Mesenchymal stem cell (in vitro differentiated cells and primary cell): ENCODE measurements at regions not wholly inside any gene's neighbourhood (a gene's known extent, or its start where the extent isn't known, plus 50 kb on each side); places are given as distances from the start of the nearest gene placed in this dataset.

ENCODE experiments used
- DNase-seq: peaks from one replicate; pipeline ENCODE4 v3.0.0-alpha.2; 2013
- H2AFZ ChIP-seq: one replicate; pipeline ENCODE4 v1.6.1; 2013; ENCODE audit warnings: low read depth, mild to moderate bottlenecking, control low read depth, inconsistent platforms, low read length, moderate library complexity
- H2AK5ac ChIP-seq: 2 replicates; pipeline ENCODE4 v1.6.1; 2013; ENCODE audit warnings: low read length, moderate library complexity, mild to moderate bottlenecking, inconsistent platforms; ENCODE audit not compliant: severe bottlenecking
- H2BK120ac ChIP-seq: one replicate; pipeline ENCODE4 v1.6.1; 2013; ENCODE audit warnings: low read depth, mild to moderate bottlenecking, inconsistent platforms, low read length, moderate library complexity
- H2BK12ac ChIP-seq, 2 experiments: one replicate each; pipeline ENCODE4 v1.6.1; 2013; ENCODE audit warnings: inconsistent platforms in 2 of 2, low read length in 2 of 2, mild to moderate bottlenecking in 2 of 2, moderate library complexity in 2 of 2, control low read depth in 1 of 2
- H2BK15ac ChIP-seq: one replicate; pipeline ENCODE4 v1.6.1; 2013; ENCODE audit warnings: mild to moderate bottlenecking, low read depth, inconsistent platforms; ENCODE audit not compliant: poor library complexity, severe bottlenecking
- H2BK5ac ChIP-seq: 2 replicates; pipeline ENCODE4 v1.6.1; 2013; ENCODE audit warnings: low read depth, mild to moderate bottlenecking, low read length, control low read depth, inconsistent platforms; ENCODE audit not compliant: poor library complexity, severe bottlenecking
- H3K14ac ChIP-seq, 2 experiments: one replicate each; pipeline ENCODE4 v1.6.1; 2013; ENCODE audit warnings: inconsistent platforms in 2 of 2, low read length in 2 of 2, control low read depth in 1 of 2, mild to moderate bottlenecking in 1 of 2, moderate library complexity in 1 of 2
- H3K18ac ChIP-seq, 2 experiments: one replicate each; pipeline ENCODE4 v1.6.1; 2013; ENCODE audit warnings: inconsistent platforms in 2 of 2, low read length in 2 of 2, control low read depth in 1 of 2, low read depth in 1 of 2, mild to moderate bottlenecking in 1 of 2
- H3K23ac ChIP-seq, 2 experiments: one replicate each; pipeline ENCODE4 v1.6.1; 2013; ENCODE audit warnings: inconsistent platforms in 2 of 2, low read length in 2 of 2, mild to moderate bottlenecking in 2 of 2, moderate library complexity in 2 of 2, control low read depth in 1 of 2
- H3K27ac ChIP-seq: 2 replicates; pipeline ENCODE4 v1.5.1; 2013; ENCODE audit warnings: mild to moderate bottlenecking, moderate library complexity, low read length, control low read depth, inconsistent platforms; ENCODE audit not compliant: poor library complexity, severe bottlenecking
- H3K27me3 ChIP-seq, 2 experiments: 2 replicates each; pipeline versions ENCODE4 v1.6.1 to v1.7.0; 2013; ENCODE audit warnings: low read length in 2 of 2, mild to moderate bottlenecking in 2 of 2, moderate library complexity in 2 of 2, control low read depth in 1 of 2, inconsistent platforms in 1 of 2; ENCODE audit not compliant: control insufficient read depth in 1 of 2, insufficient read depth in 1 of 2
- H3K36me3 ChIP-seq, 2 experiments: 2 replicates each; pipeline versions ENCODE4 v1.6.1 to v1.7.0; 2013; ENCODE audit warnings: low read length in 2 of 2, control low read depth in 1 of 2, inconsistent platforms in 1 of 2, low read depth in 1 of 2, mild to moderate bottlenecking in 1 of 2; ENCODE audit not compliant: insufficient read depth in 2 of 2, control insufficient read depth in 1 of 2
- H3K4ac ChIP-seq, 2 experiments: one replicate each; pipeline ENCODE4 v1.6.1; 2013; ENCODE audit warnings: inconsistent platforms in 2 of 2, low read length in 2 of 2, mild to moderate bottlenecking in 2 of 2, moderate library complexity in 2 of 2, control low read depth in 1 of 2, low read depth in 1 of 2
- H3K4me1 ChIP-seq: 2 replicates; pipeline ENCODE4 v1.6.1; 2013; ENCODE audit warnings: low read depth, low read length, control low read depth; ENCODE audit not compliant: control insufficient read depth, insufficient read depth
- H3K4me2 ChIP-seq: 2 replicates; pipeline ENCODE4 v1.6.1; 2013; ENCODE audit warnings: low read length, mild to moderate bottlenecking, inconsistent platforms; ENCODE audit not compliant: poor library complexity, severe bottlenecking
- H3K4me3 ChIP-seq, 2 experiments: 2 replicates each; pipeline versions ENCODE4 v1.5.1 to v1.7.0; 2013; ENCODE audit warnings: low read length in 2 of 2, mild to moderate bottlenecking in 2 of 2, control low read depth in 1 of 2, low read depth in 1 of 2; ENCODE audit not compliant: insufficient read depth in 1 of 2
- H3K79me1 ChIP-seq: replicated peaks from 2 replicates; pipeline ENCODE4 v1.6.1; 2013; ENCODE audit warnings: mild to moderate bottlenecking, control low read depth, low read length, inconsistent platforms; ENCODE audit not compliant: poor library complexity, severe bottlenecking
- H3K9ac ChIP-seq: 2 replicates; pipeline ENCODE4 v1.7.0; 2013; ENCODE audit warnings: mild to moderate bottlenecking, low read length, moderate library complexity
- H3K9me3 ChIP-seq: 2 replicates; pipeline ENCODE4 v1.7.0; 2013; ENCODE audit warnings: mild to moderate bottlenecking, low read length; ENCODE audit not compliant: control insufficient read depth
- H4K8ac ChIP-seq: one replicate; pipeline ENCODE4 v1.6.1; 2013; ENCODE audit warnings: inconsistent platforms, mild to moderate bottlenecking, low read length, moderate library complexity
- H4K91ac ChIP-seq: one replicate; pipeline ENCODE4 v1.6.1; 2013; ENCODE audit warnings: mild to moderate bottlenecking, low read length, inconsistent platforms
- WGBS: methylation state at CpG from one replicate; pipeline ENCODE4 v1.1.7; 2013; ENCODE audit warnings: mixed read lengths; 5-methylcytosine and 5-hydroxymethylcytosine counted together

GRCh38 chr3:72041511-72041910, 256.6 kb upstream of the PROK2 start:
- no peak overlapping the region for H2AFZ ChIP-seq
- no peaks in the 10 kb centered on the region for H3K79me1 ChIP-seq
- DNase-seq: no peak
- H2BK5ac ChIP-seq: no peak overlapping the region
- WGBS: 38% methylated on average over 3 of the region's 3 CpGs
- no peak overlapping the region for H3K9ac ChIP-seq
- no peaks in the 10 kb centered on the region for H3K36me3 ChIP-seq
- no peak overlapping the region for H3K27ac ChIP-seq
- peak overlapping the region; percentile 46 to 63 for H2BK12ac ChIP-seq
- no peak overlapping the region for H4K8ac ChIP-seq
- peak overlapping the region in 1 of 2 experiments; percentile 18 for H3K18ac ChIP-seq
- H2AK5ac ChIP-seq: no peak overlapping the region
- no peak overlapping the region for H3K4ac ChIP-seq
- H3K14ac ChIP-seq: peak overlapping the region in 1 of 2 experiments; percentile 19
- H2BK120ac ChIP-seq: no peak overlapping the region
- H3K9me3 ChIP-seq: no peaks in the 10 kb centered on the region
- H3K4me1 ChIP-seq: peaks cover 2% of the 10 kb centered on the region
- H3K27me3 ChIP-seq: peaks cover 14 to 23% of the 10 kb centered on the region in 2 experiments
- no peak overlapping the region for H3K23ac ChIP-seq
- no peak overlapping the region for H2BK15ac ChIP-seq
- no peak overlapping the region for H3K4me2 ChIP-seq
- peak overlapping the region; percentile 52 for H4K91ac ChIP-seq
- H3K4me3 ChIP-seq: no peak overlapping the region

- Histone ChIP-seq H3K27me3 (peaks cover 14 to 27% of the 10 kb centered on the region in 2 experiments), H3K18ac (no peak overlapping the region), H3K27ac (no peak overlapping the region), H3K23ac (no peak overlapping the region), H3K79me1 (no peaks in the 10 kb centered on the region), H2AK5ac (no peak overlapping the region), H2AFZ (no peak overlapping the region), H2BK120ac (no peak overlapping the region), H2BK12ac (peak overlapping the region in 1 of 2 experiments; percentile 15), H2BK15ac (peak overlapping the region; percentile 13), H3K4me3 (no peak overlapping the region), H3K36me3 (no peaks in the 10 kb centered on the region), H3K4me1 (peaks cover 2% of the 10 kb centered on the region), H4K91ac (no peak overlapping the region), H2BK5ac (no peak overlapping the region), H3K9me3 (no peaks in the 10 kb centered on the region), H4K8ac (no peak overlapping the region), H3K9ac (no peak overlapping the region), H3K4ac (no peak overlapping the region), H3K4me2 (no peak overlapping the region), H3K14ac (no peak overlapping the region)
- no peak for DNase-seq
- 100% methylated on average over 4 of the region's 4 CpGs for WGBS
These were observed 256.1 kb upstream of the PROK2 start for GRCh38 chr3:72041076-72041475.

- Histone ChIP-seq H2AFZ (no peak overlapping the region), H3K9ac (no peak overlapping the region), H2BK5ac (no peak overlapping the region), H3K23ac (no peak overlapping the region), H3K27ac (no peak overlapping the region), H2BK12ac (peak overlapping the region in 1 of 2 experiments; percentile 83), H3K4me2 (no peak overlapping the region), H3K14ac (no peak overlapping the region), H3K27me3 (peaks cover 14 to 31% of the 10 kb centered on the region in 2 experiments), H3K79me1 (no peaks in the 10 kb centered on the region), H2BK15ac (no peak overlapping the region), H4K8ac (no peak overlapping the region), H3K18ac (peak overlapping the region in 1 of 2 experiments; percentile 29), H3K4ac (peak overlapping the region in 1 of 2 experiments; percentile 76), H3K9me3 (no peaks in the 10 kb centered on the region), H3K4me3 (no peak overlapping the region), H2BK120ac (no peak overlapping the region), H3K4me1 (peaks cover 2% of the 10 kb centered on the region), H3K36me3 (no peaks in the 10 kb centered on the region), H2AK5ac (no peak overlapping the region), H4K91ac (no peak overlapping the region)
- no peak for DNase-seq
- 89% methylated on average over 6 of the region's 6 CpGs for WGBS
These were observed 254.7 kb upstream of the PROK2 start for GRCh38 chr3:72039677-72040076.

GRCh38 chr3:72036899-72037298, 252.0 kb upstream of the PROK2 start:
- Histone ChIP-seq H3K4me1 (no peaks in the 10 kb centered on the region), H3K23ac (no peak overlapping the region), H2AK5ac (no peak overlapping the region), H2BK5ac (no peak overlapping the region), H3K4ac (peak overlapping the region in 1 of 2 experiments; percentile 77), H2BK15ac (no peak overlapping the region), H3K4me2 (no peak overlapping the region), H3K36me3 (no peaks in the 10 kb centered on the region), H4K8ac (no peak overlapping the region), H3K14ac (no peak overlapping the region), H2BK12ac (peak overlapping the region in 1 of 2 experiments; percentile 100), H3K27ac (no peak overlapping the region), H4K91ac (peak overlapping the region; percentile 5), H3K18ac (peak overlapping the region; percentile 1 to 92), H3K9me3 (no peaks in the 10 kb centered on the region), H3K4me3 (no peak overlapping the region), H2AFZ (no peak overlapping the region), H2BK120ac (no peak overlapping the region), H3K27me3 (peaks cover 14 to 32% of the 10 kb centered on the region in 2 experiments), H3K9ac (no peak overlapping the region), H3K79me1 (no peaks in the 10 kb centered on the region)
- peak; percentile 95 for DNase-seq
- 60% methylated on average over 1 of the region's 1 CpG for WGBS
